ENCODE measurements at regions not wholly inside any gene's neighbourhood (a gene's known extent, or its start where the extent isn't known, plus 50 kb on each side); places are given as distances from the start of the nearest gene placed in this dataset.
"Not testable (repeated sequence)": the region's sequence is repeated elsewhere in the genome, so short reads cannot be mapped to it uniquely, and the experiment has no call there.

- DNase-seq (ENCODE audit: insufficient read length, low spot score, missing footprints) = no peak
- peaks cover 30% of the 10 kb centered on the region for H3K4me1 ChIP-seq (ENCODE audit: insufficient read depth, low read length)
- no peak overlapping the region for H3K4me3 ChIP-seq (ENCODE audit: insufficient read depth, low read length)
- no peak overlapping the region for H3K27ac ChIP-seq (ENCODE audit: low read depth, low read length)
- H3K36me3 ChIP-seq (ENCODE audit: insufficient read depth, low read length) = no peaks in the 10 kb centered on the region
- no peaks in the 10 kb centered on the region for H3K79me2 ChIP-seq (ENCODE audit: insufficient read depth, low read length)
- no peaks in the 10 kb centered on the region for H3K9me3 ChIP-seq (ENCODE audit: low read depth, low read length)
- no peak overlapping the region for H3K4me2 ChIP-seq (ENCODE audit: insufficient read depth, low read length)
- no peaks in the 10 kb centered on the region for H3K27me3 ChIP-seq (ENCODE audit: insufficient read depth, low read length)
- H4K20me1 ChIP-seq (ENCODE audit: insufficient read depth, low read length) = no peaks in the 10 kb centered on the region
- no peak for TF ChIP-seq CTCF (IDR thresholded peaks at IDR 0.05; ENCODE audit: extremely low read depth, low read depth, low read length)
- no peak overlapping the region for H2AFZ ChIP-seq (ENCODE audit: low read length)
Measured at GRCh38 chr7:81294897-81295515, 376.2 kb upstream of the SEMA3C start.

GRCh38 chr7:81293806-81294205 lies 375.0 kb upstream of the SEMA3C start:
- H3K4me1 ChIP-seq (ENCODE audit: insufficient read depth, low read length) = peaks cover 19% of the 10 kb centered on the region
- no peaks in the 10 kb centered on the region for H3K36me3 ChIP-seq (ENCODE audit: insufficient read depth, low read length)
- no peaks in the 10 kb centered on the region for H3K9me3 ChIP-seq (ENCODE audit: low read depth, low read length)
- no peak for DNase-seq (ENCODE audit: insufficient read length, low spot score, missing footprints)
- no peak for TF ChIP-seq CTCF (IDR thresholded peaks at IDR 0.05; ENCODE audit: extremely low read depth, low read depth, low read length)
- no peaks in the 10 kb centered on the region for H3K79me2 ChIP-seq (ENCODE audit: insufficient read depth, low read length)
- no peak overlapping the region for H3K4me3 ChIP-seq (ENCODE audit: insufficient read depth, low read length)
- H3K4me2 ChIP-seq (ENCODE audit: insufficient read depth, low read length) = no peak overlapping the region
- H3K27me3 ChIP-seq (ENCODE audit: insufficient read depth, low read length) = no peaks in the 10 kb centered on the region
- no peaks in the 10 kb centered on the region for H4K20me1 ChIP-seq (ENCODE audit: insufficient read depth, low read length)
- H3K27ac ChIP-seq (ENCODE audit: low read depth, low read length) = no peak overlapping the region
- no peak overlapping the region for H2AFZ ChIP-seq (ENCODE audit: low read length)

DNA sequence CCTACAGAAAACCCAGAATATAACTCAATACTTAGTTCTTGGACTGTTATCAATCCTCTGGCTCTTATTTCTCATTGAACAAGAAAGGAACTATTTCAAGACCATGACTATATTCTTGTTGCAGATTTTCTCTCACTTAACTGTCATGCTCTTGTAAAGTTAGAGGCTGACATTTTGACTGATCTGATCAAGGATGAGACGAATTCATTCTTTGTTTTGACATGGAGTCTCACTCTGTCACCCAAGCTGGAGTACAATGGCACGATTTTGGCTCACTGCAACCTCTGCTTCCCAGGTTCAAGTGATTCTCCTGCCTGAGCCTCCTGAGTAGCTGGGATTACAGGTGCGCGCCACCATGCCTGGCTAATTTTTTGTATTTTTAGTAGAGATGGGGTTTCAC lies 367.9 kb upstream of the SEMA3C start:
- H3K36me3 ChIP-seq (ENCODE audit: insufficient read depth, low read length) = not testable (repeated sequence)

GRCh38 chr7:81285142-81285871 lies 366.5 kb upstream of the SEMA3C start:
- Histone ChIP-seq H3K4me3 (ENCODE audit: insufficient read depth, low read length) (no peak overlapping the region), H3K4me1 (ENCODE audit: insufficient read depth, low read length) (peaks cover 12% of the 10 kb centered on the region), H3K27ac (ENCODE audit: low read depth, low read length) (peak overlapping the region; percentile 46), H3K4me2 (ENCODE audit: insufficient read depth, low read length) (no peak overlapping the region), H2AFZ (ENCODE audit: low read length) (no peak overlapping the region), H4K20me1 (ENCODE audit: insufficient read depth, low read length) (no peaks in the 10 kb centered on the region), H3K36me3 (ENCODE audit: insufficient read depth, low read length) (no peaks in the 10 kb centered on the region), H3K9me3 (ENCODE audit: low read depth, low read length) (no peaks in the 10 kb centered on the region), H3K27me3 (ENCODE audit: insufficient read depth, low read length) (no peaks in the 10 kb centered on the region), H3K79me2 (ENCODE audit: insufficient read depth, low read length) (no peaks in the 10 kb centered on the region)
- peak; percentile 28 for TF ChIP-seq CTCF (IDR thresholded peaks at IDR 0.05; ENCODE audit: extremely low read depth, low read depth, low read length)
- DNase-seq (ENCODE audit: insufficient read length, low spot score, missing footprints) = no peak

More for the DNA sequence above, 367.9 kb upstream of the SEMA3C start:
- not testable (repeated sequence) for H3K9me3 ChIP-seq (ENCODE audit: low read depth, low read length); H3K79me2 ChIP-seq (ENCODE audit: insufficient read depth, low read length); H3K4me3 ChIP-seq (ENCODE audit: insufficient read depth, low read length); H3K27me3 ChIP-seq (ENCODE audit: insufficient read depth, low read length); H3K4me2 ChIP-seq (ENCODE audit: insufficient read depth, low read length); H4K20me1 ChIP-seq (ENCODE audit: insufficient read depth, low read length); DNase-seq (ENCODE audit: insufficient read length, low spot score, missing footprints); H2AFZ ChIP-seq (ENCODE audit: low read length); H3K27ac ChIP-seq (ENCODE audit: low read depth, low read length)
- peaks cover 12% of the 10 kb centered on the region for H3K4me1 ChIP-seq (ENCODE audit: insufficient read depth, low read length)
